ENCODE measurements at regions not wholly inside any gene's neighbourhood (a gene's known extent, or its start where the extent isn't known, plus 50 kb on each side); places are given as distances from the start of the nearest gene placed in this dataset.

GRCh38 chr2:7666596-7667259 lies 749.5 kb downstream of the RNF144A start:
- Histone ChIP-seq H2AFZ (ENCODE audit: low read depth, low read length, poor library complexity, severe bottlenecking) (no peak overlapping the region), H3K9me3 (ENCODE audit: control insufficient read depth in 1 of 2, insufficient read depth in 1 of 2, low read depth in 1 of 2, low read length in 2 of 2) (no peaks in the 10 kb centered on the region), H3K4me3 (replicated peaks in 1 of 2; ENCODE audit: low read depth in 1 of 2, low read length in 2 of 2) (no peak overlapping the region), H3K79me2 (ENCODE audit: insufficient read depth, low read length) (no peaks in the 10 kb centered on the region), H3K36me3 (ENCODE audit: control insufficient read depth in 1 of 2, insufficient read depth in 2 of 2, low read length in 2 of 2) (no peaks in the 10 kb centered on the region), H3K4me1 (ENCODE audit: control insufficient read depth in 1 of 2, insufficient read depth in 2 of 2, low read length in 2 of 2) (no peaks in the 10 kb centered on the region), H3K9ac (ENCODE audit: low read length) (no peak overlapping the region), H3K4me2 (ENCODE audit: low read length) (no peak overlapping the region), H4K20me1 (ENCODE audit: insufficient read depth) (no peaks in the 10 kb centered on the region), H3K9me2 (ENCODE audit: insufficient read depth) (no peaks in the 10 kb centered on the region), H3K27me3 (ENCODE audit: insufficient read depth, low read length) (no peaks in the 10 kb centered on the region), H3K27ac (ENCODE audit: low read depth, low read length) (no peak overlapping the region)
- BruUV-seq (replicated peaks) = no TSS peak
- ChIA-PET RAD21 (ENCODE audit: low non-redundant PET in 1 of 2, low total read pairs in 2 of 2, uncharacterized antibody in 2 of 2, unreplicated experiment in 2 of 2) (no interaction called here), CTCF (no interaction called here), POLR2A (no interaction called here)
- ATAC-seq (no peak), DNase-seq (ENCODE audit: low read depth, low spot score) (no peak)
- TF ChIP-seq, protein P1, sequence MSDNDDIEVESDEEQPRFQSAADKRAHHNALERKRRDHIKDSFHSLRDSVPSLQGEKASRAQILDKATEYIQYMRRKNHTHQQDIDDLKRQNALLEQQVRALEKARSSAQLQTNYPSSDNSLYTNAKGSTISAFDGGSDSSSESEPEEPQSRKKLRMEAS (IDR thresholded peaks at IDR 0.05) = no peak
- TF ChIP-seq CEBPB (IDR thresholded peaks at IDR 0.05; ENCODE audit: low read depth) (no peak), FOSL1 (IDR thresholded peaks at IDR 0.05; ENCODE audit: low read depth) (no peak), POLR2A (IDR thresholded peaks at IDR 0.05; ENCODE audit: borderline replicate concordance, extremely low read depth, insufficient read depth, insufficient read length) (no peak), CBX3 (IDR thresholded peaks at IDR 0.05; ENCODE audit: low read depth) (no peak), POLR2AphosphoS5 (IDR thresholded peaks at IDR 0.05; ENCODE audit: low read depth, low read length) (no peak), RAD21 (IDR thresholded peaks at IDR 0.05; ENCODE audit: low read depth) (no peak), TCF7L2 (IDR thresholded peaks at IDR 0.05; ENCODE audit: borderline replicate concordance, extremely low read depth, insufficient read depth, insufficient read length) (no peak)
- TF ChIP-seq, protein P2, sequence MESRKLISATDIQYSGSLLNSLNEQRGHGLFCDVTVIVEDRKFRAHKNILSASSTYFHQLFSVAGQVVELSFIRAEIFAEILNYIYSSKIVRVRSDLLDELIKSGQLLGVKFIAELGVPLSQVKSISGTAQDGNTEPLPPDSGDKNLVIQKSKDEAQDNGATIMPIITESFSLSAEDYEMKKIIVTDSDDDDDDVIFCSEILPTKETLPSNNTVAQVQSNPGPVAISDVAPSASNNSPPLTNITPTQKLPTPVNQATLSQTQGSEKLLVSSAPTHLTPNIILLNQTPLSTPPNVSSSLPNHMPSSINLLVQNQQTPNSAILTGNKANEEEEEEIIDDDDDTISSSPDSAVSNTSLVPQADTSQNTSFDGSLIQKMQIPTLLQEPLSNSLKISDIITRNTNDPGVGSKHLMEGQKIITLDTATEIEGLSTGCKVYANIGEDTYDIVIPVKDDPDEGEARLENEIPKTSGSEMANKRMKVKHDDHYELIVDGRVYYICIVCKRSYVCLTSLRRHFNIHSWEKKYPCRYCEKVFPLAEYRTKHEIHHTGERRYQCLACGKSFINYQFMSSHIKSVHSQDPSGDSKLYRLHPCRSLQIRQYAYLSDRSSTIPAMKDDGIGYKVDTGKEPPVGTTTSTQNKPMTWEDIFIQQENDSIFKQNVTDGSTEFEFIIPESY (IDR thresholded peaks at IDR 0.05; ENCODE audit: extremely low read depth, insufficient replicate concordance, low read length) = no peak
- intact Hi-C loops (cut with micrococcal nuclease) = no loop called here
